IMR-90 (cell line): ENCODE measurements at regions not wholly inside any gene's neighbourhood (a gene's known extent, or its start where the extent isn't known, plus 50 kb on each side); places are given as distances from the start of the nearest gene placed in this dataset.

Experiments
- CTCF ChIP-seq: conservative IDR thresholded peaks from 2 replicates; pipeline ENCODE4 v1.5.1; 2012; ENCODE audit warnings: mild to moderate bottlenecking, low read depth, low read length, improper control_type of control experiment
- POLR2A ChIP-seq: IDR thresholded peaks from 2 replicates; pipeline ENCODE4 v1.6.1; 2012; ENCODE audit warnings: mild to moderate bottlenecking, low read depth, low read length
- USF2 ChIP-seq: fragments of 150-350 bp; IDR thresholded peaks from 2 replicates; pipeline ENCODE4 v1.6.1; 2017; ENCODE audit warnings: mild to moderate bottlenecking, antibody characterized with exemption, low read length, low read depth

- no peak for TF ChIP-seq POLR2A
- no peak for TF ChIP-seq CTCF
- no peak for TF ChIP-seq USF2
These were observed 337.8 kb upstream of the ROPN1 start for GRCh38 chr3:124329723-124330122.
